Hepatocyte (in vitro differentiated cells): ENCODE measurements at regions not wholly inside any gene's neighbourhood (a gene's known extent, or its start where the extent isn't known, plus 50 kb on each side); places are given as distances from the start of the nearest gene placed in this dataset.
"Not testable (repeated sequence)": the region's sequence is repeated elsewhere in the genome, so short reads cannot be mapped to it uniquely, and the experiment has no call there.

ENCODE experiments used
- DNase-seq: peaks from one replicate; pipeline ENCODE4 v3.0.0-alpha.2; 2016; ENCODE audit warnings: low spot score
- H2AFZ ChIP-seq: fragments of 200-600 bp; sonication (generic); 2 replicates; pipeline ENCODE4 v1.6.0; 2016; ENCODE audit warnings: antibody characterized with exemption, mild to moderate bottlenecking
- H3K27ac ChIP-seq: fragments of 200-600 bp; sonication (generic); 2 replicates; pipeline ENCODE4 v1.5.1; 2016; ENCODE audit warnings: mild to moderate bottlenecking
- H3K27me3 ChIP-seq: fragments of 200-600 bp; sonication (generic); 2 replicates; pipeline ENCODE4 v1.6.1; 2016
- H3K36me3 ChIP-seq: fragments of 200-600 bp; sonication (generic); replicated peaks from 2 replicates; pipeline ENCODE4 v1.5.1; 2016; ENCODE audit warnings: low read depth; ENCODE audit not compliant: insufficient read depth
- H3K4me1 ChIP-seq: fragments of 200-600 bp; sonication (generic); 2 replicates; pipeline ENCODE4 v1.5.1; 2016; ENCODE audit warnings: mild to moderate bottlenecking, moderate library complexity; ENCODE audit not compliant: insufficient read depth
- H3K4me2 ChIP-seq: fragments of 200-600 bp; sonication (generic); 2 replicates; pipeline ENCODE4 v1.6.0; 2016
- H3K4me3 ChIP-seq: fragments of 200-600 bp; sonication (generic); 2 replicates; pipeline ENCODE4 v1.5.1; 2016; ENCODE audit warnings: mild to moderate bottlenecking
- H3K79me2 ChIP-seq: fragments of 200-600 bp; sonication (generic); 2 replicates; pipeline ENCODE4 v1.6.0; 2017; ENCODE audit warnings: mild to moderate bottlenecking
- H3K9me2 ChIP-seq: fragments of 200-600 bp; sonication (generic); replicated peaks from 2 replicates; pipeline ENCODE4 v1.6.0; 2017; ENCODE audit warnings: mild to moderate bottlenecking; ENCODE audit not compliant: insufficient read depth
- H3K9me3 ChIP-seq: fragments of 200-600 bp; sonication (generic); 2 replicates; pipeline ENCODE4 v1.5.1; 2016; ENCODE audit warnings: low read depth, mild to moderate bottlenecking
- H4K20me1 ChIP-seq: fragments of 200-600 bp; sonication (generic); 2 replicates; pipeline ENCODE4 v1.6.0; 2016; ENCODE audit warnings: mild to moderate bottlenecking; ENCODE audit not compliant: insufficient read depth, poor library complexity, severe bottlenecking
- CTCF ChIP-seq: fragments of 200-600 bp; sonication (generic); IDR thresholded peaks from 2 replicates; pipeline ENCODE4 v1.5.1; 2016; ENCODE audit warnings: antibody characterized with exemption, mild to moderate bottlenecking; ENCODE audit not compliant: poor library complexity
- EZH2 ChIP-seq: fragments of 200-600 bp; sonication (generic); IDR thresholded peaks from 2 replicates; pipeline ENCODE4 v1.6.1; 2016; ENCODE audit warnings: antibody characterized with exemption, mild to moderate bottlenecking, borderline replicate concordance
- EZH2phosphoT487 ChIP-seq: fragments of 200-600 bp; sonication (generic); IDR thresholded peaks from one replicate; pipeline ENCODE4 v1.6.1; 2018; ENCODE audit warnings: antibody characterized with exemption, mild to moderate bottlenecking, low read depth, moderate library complexity; ENCODE audit not compliant: unreplicated experiment, severe bottlenecking
- WGBS: methylation state at CpG from one replicate; pipeline ENCODE4 v1.1.6; 2016; ENCODE audit warnings: low lambda C conversion rate; ENCODE audit errors: missing lambda C conversion rate; 5-methylcytosine and 5-hydroxymethylcytosine counted together

- DNase-seq: no peak
- Histone ChIP-seq H3K27me3 (no peaks in the 10 kb centered on the region), H2AFZ (no peak overlapping the region), H3K27ac (no peak overlapping the region), H3K4me2 (no peak overlapping the region), H3K4me1 (no peaks in the 10 kb centered on the region), H4K20me1 (no peaks in the 10 kb centered on the region), H3K9me2 (no peaks in the 10 kb centered on the region), H3K36me3 (no peaks in the 10 kb centered on the region), H3K79me2 (no peaks in the 10 kb centered on the region), H3K9me3 (no peaks in the 10 kb centered on the region), H3K4me3 (no peak overlapping the region)
- 72% methylated on average over 4 of the region's 4 CpGs for WGBS
- TF ChIP-seq EZH2phosphoT487 (no peak), CTCF (no peak), EZH2 (no peak)
Measured at GRCh38 chr4:124157396-124158083, 555.0 kb downstream of the ANKRD50 start.

GRCh38 chr4:124163401-124163800, 549.1 kb downstream of the ANKRD50 start:
- Histone ChIP-seq H3K9me3 (no peaks in the 10 kb centered on the region), H3K9me2 (no peaks in the 10 kb centered on the region)
- WGBS: 95% methylated on average over 1 of the region's 1 CpG

GRCh38 chr4:124167602-124168001, 544.9 kb downstream of the ANKRD50 start:
- Histone ChIP-seq H3K4me2 (no peak overlapping the region), H3K79me2 (no peaks in the 10 kb centered on the region), H3K4me1 (no peaks in the 10 kb centered on the region), H3K9me2 (no peaks in the 10 kb centered on the region), H2AFZ (no peak overlapping the region), H3K36me3 (no peaks in the 10 kb centered on the region), H3K4me3 (no peak overlapping the region), H3K27me3 (no peaks in the 10 kb centered on the region), H4K20me1 (no peaks in the 10 kb centered on the region), H3K9me3 (no peaks in the 10 kb centered on the region), H3K27ac (no peak overlapping the region)
- TF ChIP-seq EZH2: no peak
- TF ChIP-seq EZH2phosphoT487: no peak
- TF ChIP-seq CTCF: no peak
- no peak for DNase-seq
- WGBS: 90% methylated on average over 2 of the region's 2 CpGs

More at GRCh38 chr4:124163401-124163800, 549.1 kb downstream of the ANKRD50 start:
- H3K4me1 ChIP-seq: no peaks in the 10 kb centered on the region
- no peak overlapping the region for H3K4me2 ChIP-seq
- DNase-seq: no peak
- H3K36me3 ChIP-seq: no peaks in the 10 kb centered on the region
- no peak overlapping the region for H3K27ac ChIP-seq
- no peaks in the 10 kb centered on the region for H3K79me2 ChIP-seq
- H3K27me3 ChIP-seq: no peaks in the 10 kb centered on the region
- no peaks in the 10 kb centered on the region for H4K20me1 ChIP-seq
- TF ChIP-seq CTCF (no peak), EZH2 (no peak), EZH2phosphoT487 (no peak)
- no peak overlapping the region for H2AFZ ChIP-seq
- H3K4me3 ChIP-seq: no peak overlapping the region

- not testable (repeated sequence) for H3K4me1 ChIP-seq, H2AFZ ChIP-seq, DNase-seq, H3K79me2 ChIP-seq, H3K9me3 ChIP-seq, H3K4me3 ChIP-seq, H3K27ac ChIP-seq, H3K36me3 ChIP-seq, H3K4me2 ChIP-seq, H4K20me1 ChIP-seq, H3K9me2 ChIP-seq, H3K27me3 ChIP-seq
- 89% methylated on average over 1 of the region's 1 CpG for WGBS
Measured at GRCh38 chr4:124169524-124169923, 543.0 kb downstream of the ANKRD50 start.
